Gastroesophageal sphincter (tissue), 4 donors: ENCODE measurements at regions not wholly inside any gene's neighbourhood (a gene's known extent, or its start where the extent isn't known, plus 50 kb on each side); places are given as distances from the start of the nearest gene placed in this dataset.

ENCODE experiments used
- ATAC-seq: fragments of 150-250 bp; one replicate; pipeline ENCODE4 v1.9.1; 2016; ENCODE audit warnings: mild to moderate bottlenecking, moderate library complexity
- H3K27ac ChIP-seq, 4 donors: fragments of 200-600 bp; sonication (generic) in 3 of 4; 1 replicate in 3 of 4; 2 replicates in 1 of 4; pipeline ENCODE4 v1.5.1; 2016 to 2019
- H3K27me3 ChIP-seq: fragments of 200-600 bp; sonication (generic); one replicate; pipeline ENCODE4 v1.5.1; 2019
- H3K36me3 ChIP-seq, 2 donors: fragments of 200-600 bp; sonication (generic); one replicate each; pipeline ENCODE4 v1.5.1; 2019; ENCODE audit warnings: control low read depth in 1 of 2
- H3K4me1 ChIP-seq, 3 donors: fragments of 200-600 bp; sonication (generic); 1 replicate in 2 of 3; 2 replicates in 1 of 3; pipeline ENCODE4 v1.5.1; 2016 to 2019; ENCODE audit warnings: control low read depth in 2 of 3
- H3K4me3 ChIP-seq, 2 donors: fragments of 200-600 bp; sonication (generic); one replicate each; pipeline ENCODE4 v1.5.1; 2019; ENCODE audit warnings: mild to moderate bottlenecking in 1 of 2, moderate library complexity in 1 of 2
- H3K9me3 ChIP-seq, 3 donors: fragments of 200-600 bp; sonication (generic); one replicate each; pipeline ENCODE4 v1.5.1; 2017 to 2019; ENCODE audit warnings: control low read depth in 2 of 3
- CTCF ChIP-seq, 4 experiments: fragments of 200-600 bp in 2 of 4; fragments of 450-650 bp in 2 of 4; sonication (generic) in 1 of 4; IDR thresholded peaks; one replicate each; pipeline ENCODE4 v1.5.1; 2017 to 2019; ENCODE audit warnings: antibody characterized with exemption in 4 of 4, mild to moderate bottlenecking in 2 of 4, moderate library complexity in 2 of 4
- EP300 ChIP-seq: sonication (generic); formaldehyde crosslinking; IDR thresholded peaks from one replicate; pipeline ENCODE4 v1.6.1; 2017; ENCODE audit warnings: antibody characterized with exemption, mild to moderate bottlenecking
- POLR2A ChIP-seq, 2 donors: fragments of 450-650 bp; IDR thresholded peaks; one replicate each; pipeline ENCODE4 v1.6.1; 2017; ENCODE audit warnings: antibody characterized with exemption in 2 of 2, mild to moderate bottlenecking in 2 of 2, moderate library complexity in 1 of 2
- POLR2AphosphoS5 ChIP-seq: sonication (generic); formaldehyde crosslinking; IDR thresholded peaks from one replicate; pipeline ENCODE4 v1.6.1; 2017; ENCODE audit warnings: antibody characterized with exemption
- WGBS, 2 donors: methylation state at CpG; one replicate each; pipeline ENCODE4 v1.1.5; 2018; ENCODE audit warnings: low coverage in 1 of 2; 5-methylcytosine and 5-hydroxymethylcytosine counted together

GRCh38 chr5:77157732-77158532 lies 52.5 kb upstream of the PDE8B start:
- H3K36me3 ChIP-seq: no peaks in the 10 kb centered on the region
- no peaks in the 10 kb centered on the region for H3K27me3 ChIP-seq
- no peaks in the 10 kb centered on the region for H3K9me3 ChIP-seq
- H3K4me3 ChIP-seq: no peak overlapping the region
- H3K4me1 ChIP-seq: no peaks in the 10 kb centered on the region
- TF ChIP-seq POLR2AphosphoS5 (no peak), CTCF (IDR thresholded peaks at IDR 0.05) (no peak), EP300 (no peak), POLR2A (IDR thresholded peaks at IDR 0.05) (no peak)
- no peak for ATAC-seq
- H3K27ac ChIP-seq: no peak overlapping the region
- 15 to 41% methylated on average over 4 to 5 of the region's 5 CpGs for WGBS, 2 donors

- H3K27ac ChIP-seq: no peak overlapping the region
- H3K36me3 ChIP-seq: no peaks in the 10 kb centered on the region
- no peaks in the 10 kb centered on the region for H3K9me3 ChIP-seq
- no peak for TF ChIP-seq EP300
- no peak for TF ChIP-seq POLR2AphosphoS5
- TF ChIP-seq POLR2A (IDR thresholded peaks at IDR 0.05): no peak
- TF ChIP-seq CTCF (IDR thresholded peaks at IDR 0.05): no peak
- H3K4me3 ChIP-seq: no peak overlapping the region
- no peak for ATAC-seq
- H3K27me3 ChIP-seq: no peaks in the 10 kb centered on the region
- 75 to 88% methylated on average over 3 of the region's 3 CpGs for WGBS, 2 donors
- no peaks in the 10 kb centered on the region for H3K4me1 ChIP-seq
These were observed 54.1 kb upstream of the PDE8B start for GRCh38 chr5:77156379-77156778.

GRCh38 chr5:77155179-77155785 lies 55.2 kb upstream of the PDE8B start:
- Histone ChIP-seq H3K27ac (no peak overlapping the region), H3K4me3 (no peak overlapping the region), H3K36me3 (no peaks in the 10 kb centered on the region), H3K27me3 (no peaks in the 10 kb centered on the region), H3K9me3 (no peaks in the 10 kb centered on the region), H3K4me1 (no peaks in the 10 kb centered on the region)
- TF ChIP-seq CTCF (IDR thresholded peaks at IDR 0.05): no peak
- TF ChIP-seq POLR2AphosphoS5: no peak
- TF ChIP-seq EP300: no peak
- no peak for TF ChIP-seq POLR2A (IDR thresholded peaks at IDR 0.05)
- 92 to 94% methylated on average over 8 of the region's 8 CpGs for WGBS, 2 donors
- no peak for ATAC-seq

GRCh38 chr5:77152441-77152840 lies 58.0 kb upstream of the PDE8B start:
- no peak for ATAC-seq
- H3K27me3 ChIP-seq: no peaks in the 10 kb centered on the region
- 79% methylated on average over 4 of the region's 8 CpGs; no CpG with 5 or more reads in 1 of the 2 donors for WGBS, 2 donors

More at GRCh38 chr5:77152441-77152840, 58.0 kb upstream of the PDE8B start:
- no peaks in the 10 kb centered on the region for H3K36me3 ChIP-seq
- no peak overlapping the region for H3K27ac ChIP-seq
- H3K9me3 ChIP-seq: no peaks in the 10 kb centered on the region
- H3K4me3 ChIP-seq: no peak overlapping the region
- TF ChIP-seq EP300 (no peak), POLR2AphosphoS5 (no peak), POLR2A (IDR thresholded peaks at IDR 0.05) (no peak), CTCF (IDR thresholded peaks at IDR 0.05) (no peak)
- no peaks in the 10 kb centered on the region for H3K4me1 ChIP-seq
